K562 (cell line): ENCODE measurements at regions not wholly inside any gene's neighbourhood (a gene's known extent, or its start where the extent isn't known, plus 50 kb on each side); places are given as distances from the start of the nearest gene placed in this dataset.

Source experiments
- ATAC-seq: fragments of 200-7000 bp; cut with Tn5 transposase; 3 replicates; pipeline ENCODE4 v1.9.1; 2020; ENCODE audit warnings: moderate library complexity
- BruUV-seq: library from RNA; stranded (reverse); fragments of 400-500 nt; replicated peaks from 2 replicates; lab custom pipeline; 2021; lab: Mats Ljungman, UMichigan
- CTCF ChIA-PET: fragments of 300-600 bp; formaldehyde crosslinking; extraction: SDS; loops from one replicate; lab custom pipeline; 2021; ENCODE audit warnings: low intra/inter-chr PET ratio; lab: Yijun Ruan, JAX
- POLR2A ChIA-PET: fragments of 300-600, 350-650 bp; sonication (Branson Sonifier 250); formaldehyde crosslinking; extraction: SDS; loops from one replicate; lab custom pipeline; 2021; ENCODE audit warnings: antibody characterized with exemption, inconsistent platforms; lab: Yijun Ruan, JAX
- DNase-seq, 4 experiments: peaks; one replicate each; pipeline versions ENCODE4 v3.0.0 to v3.0.0-alpha.2; 2011 to 2018; ENCODE audit warnings: low spot score in 3 of 4, mixed read lengths in 3 of 4; ENCODE audit errors: extremely low read depth in 1 of 4
- FAIRE-seq: peaks from 2 replicates; lab custom pipeline; 2011; peaks lifted over from hg19 to GRCh38; lab: Jason Lieb, UNC
- H2AFZ ChIP-seq: 2 replicates; pipeline ENCODE4 v1.6.0; 2011; ENCODE audit warnings: low read depth, low read length, control low read depth, inconsistent platforms
- H3K27ac ChIP-seq: fragments of 200-600 bp; 3 replicates; pipeline ENCODE4 v1.8.0; 2011; ENCODE audit warnings: low read depth, mild to moderate bottlenecking, control low read depth, inconsistent platforms, low read length, moderate library complexity, mixed read lengths; ENCODE audit errors: extremely low read depth
- H3K27me3 ChIP-seq, 2 experiments: fragments of 300-600 bp in 1 of 2; 2 replicates in 1 of 2; 3 replicates in 1 of 2; pipeline versions ENCODE4 v1.6.0 to v1.8.0; 2011; ENCODE audit warnings: inconsistent platforms in 2 of 2, low read length in 2 of 2, mild to moderate bottlenecking in 1 of 2, mixed read lengths in 1 of 2, moderate library complexity in 1 of 2; ENCODE audit not compliant: control insufficient read depth in 2 of 2, insufficient read depth in 2 of 2
- H3K36me3 ChIP-seq: fragments of 300-600 bp; 3 replicates; pipeline ENCODE4 v1.8.0; 2011; ENCODE audit warnings: mild to moderate bottlenecking, low read length, inconsistent platforms; ENCODE audit not compliant: control insufficient read depth, insufficient read depth
- H3K4me1 ChIP-seq, 2 experiments: fragments of 200-600 bp in 1 of 2; replicated peaks in 1 of 2; 2 replicates in 1 of 2; 3 replicates in 1 of 2; pipeline versions ENCODE4 v1.5.1 to v1.8.0; 2011; ENCODE audit warnings: inconsistent platforms in 2 of 2, low read length in 2 of 2, mild to moderate bottlenecking in 1 of 2, mixed read lengths in 1 of 2, moderate library complexity in 1 of 2; ENCODE audit not compliant: control insufficient read depth in 2 of 2, insufficient read depth in 2 of 2
- H3K4me2 ChIP-seq: 2 replicates; pipeline ENCODE4 v1.6.1; 2011; ENCODE audit warnings: low read length, control low read depth, inconsistent platforms, mixed read lengths; ENCODE audit not compliant: insufficient read depth
- H3K4me3 ChIP-seq: fragments of 200-600 bp; sonication (generic), shearing (Covaris generic); 2 replicates; pipeline ENCODE4 v1.5.1; 2016; ENCODE audit warnings: control low read depth, inconsistent platforms
- H3K79me2 ChIP-seq: fragments of 200-600 bp; 3 replicates; pipeline ENCODE4 v1.8.0; 2011; ENCODE audit warnings: low read length, inconsistent platforms; ENCODE audit not compliant: control insufficient read depth, insufficient read depth
- H3K9ac ChIP-seq, 2 experiments: 2 replicates each; pipeline versions ENCODE4 v1.6.0 to v1.6.1; 2011; ENCODE audit warnings: low read depth in 2 of 2, low read length in 2 of 2, control low read depth in 1 of 2, inconsistent platforms in 1 of 2, mild to moderate bottlenecking in 1 of 2, mixed read lengths in 1 of 2; ENCODE audit not compliant: insufficient read depth in 1 of 2
- H3K9me1 ChIP-seq: one replicate; pipeline ENCODE4 v1.6.0; 2011; ENCODE audit warnings: inconsistent platforms, mild to moderate bottlenecking, low read length, moderate library complexity; ENCODE audit not compliant: control insufficient read depth, insufficient read depth
- H3K9me3 ChIP-seq: replicated peaks from 2 replicates; pipeline ENCODE4 v1.5.1; 2011; ENCODE audit warnings: low read depth, low read length, inconsistent platforms; ENCODE audit not compliant: control insufficient read depth, insufficient read depth
- H4K20me1 ChIP-seq: replicated peaks from 2 replicates; pipeline ENCODE4 v1.6.1; 2011; ENCODE audit warnings: low read length, inconsistent platforms, mixed read lengths; ENCODE audit not compliant: control insufficient read depth, insufficient read depth
- CTBP1 ChIP-seq: fragments of 450-650 bp; IDR thresholded peaks from 2 replicates; pipeline ENCODE4 v1.6.1; 2016; ENCODE audit warnings: borderline replicate concordance
- DNMT1 ChIP-seq: fragments of 450-650 bp; IDR thresholded peaks from 2 replicates; pipeline ENCODE4 v1.6.1; 2016; ENCODE audit warnings: antibody characterized with exemption, mild to moderate bottlenecking
- GATAD2A ChIP-seq: fragments of 450-650 bp; IDR thresholded peaks from 2 replicates; pipeline ENCODE4 v1.6.1; 2017
- HBP1 ChIP-seq: fragments of 450-650 bp; formaldehyde crosslinking; IDR thresholded peaks from 2 replicates; pipeline ENCODE4 v1.4.0; 2022; ENCODE audit warnings: missing genetic modification characterization
- KAT7 ChIP-seq: sonication (generic); formaldehyde crosslinking; IDR thresholded peaks from 2 replicates; pipeline ENCODE4 v1.8.0; 2022; ENCODE audit warnings: missing genetic modification reagents, mild to moderate bottlenecking, borderline replicate concordance
- L3MBTL2 ChIP-seq: fragments of 450-650 bp; IDR thresholded peaks from 2 replicates; pipeline ENCODE4 v1.6.1; 2016; ENCODE audit warnings: mild to moderate bottlenecking, moderate library complexity
- NR2F6 ChIP-seq: fragments of 450-650 bp; formaldehyde crosslinking; IDR thresholded peaks from 2 replicates; pipeline ENCODE4 v1.4.0; 2020; ENCODE audit warnings: mild to moderate bottlenecking
- RB1 ChIP-seq: fragments of 450-650 bp; IDR thresholded peaks from 2 replicates; pipeline ENCODE4 v1.6.1; 2017; ENCODE audit warnings: low read depth, mild to moderate bottlenecking
- SREBF2 ChIP-seq: sonication (generic); formaldehyde crosslinking; IDR thresholded peaks from 2 replicates; pipeline ENCODE4 v1.4.0; 2020; ENCODE audit warnings: mild to moderate bottlenecking, missing genetic modification reagents
- ZNF696 ChIP-seq: fragments of 250-450 bp; sonication (Bioruptor Pico); conservative IDR thresholded peaks from 2 replicates; pipeline ENCODE4 v1.4.0; 2020; ENCODE audit warnings: mild to moderate bottlenecking, moderate library complexity
- WGBS: fragments of 100-300 bp; shearing (Covaris generic); methylation state at CpG from one replicate; pipeline ENCODE4 v1.1.6; 2016; ENCODE audit warnings: low coverage, mixed read lengths; ENCODE audit not compliant: insufficient coverage; ENCODE audit errors: missing lambda C conversion rate; 5-methylcytosine and 5-hydroxymethylcytosine counted together
- in situ Hi-C: fragments of 300-500 bp; cut with MboI; formaldehyde crosslinking; loops from 4 replicates; pipeline ENCODE4 v1.15.0; 2018; ENCODE audit warnings: inconsistent platforms, mixed read lengths
- intact Hi-C: fragments of 100-400 bp; cut with micrococcal nuclease; formaldehyde crosslinking; loops from 2 replicates; pipeline ENCODE4 v1.14.2; 2022
- TF ChIP-seq, protein P1 (sequence below): IDR thresholded peaks from 2 replicates; pipeline ENCODE4 v1.6.1; 2012; ENCODE audit warnings: low read depth, low read length, improper control_type of control experiment, borderline replicate concordance
- TF ChIP-seq, protein P2 (sequence below): fragments of 250-450 bp; sonication (Bioruptor Pico); IDR thresholded peaks from 2 replicates; pipeline ENCODE4 v1.8.0; 2022; ENCODE audit warnings: moderate library complexity, mild to moderate bottlenecking, inconsistent platforms

- no peak for FAIRE-seq
- no TSS peak for BruUV-seq
Measured at GRCh38 chr15:26318689-26319088, 454.2 kb downstream of the GABRB3 start.

More at GRCh38 chr15:26318689-26319088, 454.2 kb downstream of the GABRB3 start:
- POLR2A ChIA-PET = no interaction called here
- no peaks in the 10 kb centered on the region for H3K79me2 ChIP-seq
- DNase-seq = no peak
- intact Hi-C loops = no loop called here
- TF ChIP-seq L3MBTL2 = no peak
- TF ChIP-seq SREBF2 (CRISPR knock-in tag) = no peak
- TF ChIP-seq, protein P1, sequence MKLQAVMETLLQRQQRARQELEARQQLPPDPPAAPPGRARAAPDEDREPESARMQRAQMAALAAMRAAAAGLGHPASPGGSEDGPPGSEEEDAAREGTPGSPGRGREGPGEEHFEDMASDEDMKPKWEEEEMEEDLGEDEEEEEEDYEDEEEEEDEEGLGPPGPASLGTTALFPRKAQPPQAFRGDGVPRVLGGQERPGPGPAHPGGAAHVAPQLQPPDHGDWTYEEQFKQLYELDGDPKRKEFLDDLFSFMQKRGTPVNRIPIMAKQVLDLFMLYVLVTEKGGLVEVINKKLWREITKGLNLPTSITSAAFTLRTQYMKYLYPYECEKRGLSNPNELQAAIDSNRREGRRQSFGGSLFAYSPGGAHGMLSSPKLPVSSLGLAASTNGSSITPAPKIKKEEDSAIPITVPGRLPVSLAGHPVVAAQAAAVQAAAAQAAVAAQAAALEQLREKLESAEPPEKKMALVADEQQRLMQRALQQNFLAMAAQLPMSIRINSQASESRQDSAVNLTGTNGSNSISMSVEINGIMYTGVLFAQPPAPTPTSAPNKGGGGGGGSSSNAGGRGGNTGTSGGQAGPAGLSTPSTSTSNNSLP = no peak
- TF ChIP-seq DNMT1 = no peak
- no peak for TF ChIP-seq ZNF696 (CRISPR knock-in tag)
- TF ChIP-seq HBP1 (CRISPR knock-in tag) = no peak
- no peak for TF ChIP-seq RB1
- TF ChIP-seq, protein P2, sequence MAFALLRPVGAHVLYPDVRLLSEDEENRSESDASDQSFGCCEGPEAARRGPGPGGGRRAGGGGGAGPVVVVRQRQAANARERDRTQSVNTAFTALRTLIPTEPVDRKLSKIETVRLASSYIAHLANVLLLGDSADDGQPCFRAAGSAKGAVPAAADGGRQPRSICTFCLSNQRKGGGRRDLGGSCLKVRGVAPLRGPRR = no peak
- no peak for TF ChIP-seq NR2F6 (CRISPR knock-in tag)
- TF ChIP-seq KAT7 = no peak
- no peak for TF ChIP-seq GATAD2A
- TF ChIP-seq CTBP1 = no peak
- no peak for ATAC-seq
- CTCF ChIA-PET = no interaction called here
- no peaks in the 10 kb centered on the region for H3K36me3 ChIP-seq
- H3K9me3 ChIP-seq = no peaks in the 10 kb centered on the region
- no peak overlapping the region for H3K27ac ChIP-seq
- H3K4me1 ChIP-seq = no peaks in the 10 kb centered on the region
- H3K9ac ChIP-seq = no peak overlapping the region
- no peaks in the 10 kb centered on the region for H4K20me1 ChIP-seq
- H3K4me3 ChIP-seq = no peak overlapping the region
- WGBS = 0% methylated on average over 1 of the region's 1 CpG
- no peak overlapping the region for H3K4me2 ChIP-seq
- no peaks in the 10 kb centered on the region for H3K27me3 ChIP-seq
- H3K9me1 ChIP-seq = no peaks in the 10 kb centered on the region
- in situ Hi-C loops = no loop called here
- H2AFZ ChIP-seq = no peak overlapping the region
